OCI-LY7 (cell line): ENCODE measurements at regions not wholly inside any gene's neighbourhood (a gene's known extent, or its start where the extent isn't known, plus 50 kb on each side); places are given as distances from the start of the nearest gene placed in this dataset.
A peak's percentile ranks its signal among the peaks of the same experiment; 100 is the strongest.

Source experiments
- BruUV-seq: library from RNA; stranded (reverse); fragments of 400-500 nt; replicated peaks from 2 replicates; lab custom pipeline; 2021; lab: Mats Ljungman, UMichigan
- CTCF ChIA-PET: fragments of 300-600 bp; sonication (Branson Sonifier 250); formaldehyde crosslinking; loops from one replicate; lab custom pipeline; 2022; ENCODE audit warnings: antibody characterized with exemption; ENCODE audit not compliant: unreplicated experiment; lab: Charles Lee
- POLR2A ChIA-PET: fragments of 300-600 bp; sonication (Branson Sonifier 250); formaldehyde crosslinking; loops from one replicate; lab custom pipeline; 2022; ENCODE audit warnings: antibody characterized with exemption; lab: Charles Lee
- DNase-seq: peaks from one replicate; pipeline ENCODE4 v3.0.0-alpha.2; 2015; ENCODE audit warnings: low spot score
- H2AFZ ChIP-seq: fragments of 200-600 bp; sonication (generic), shearing (Covaris generic); 2 replicates; pipeline ENCODE4 v1.6.1; 2014; ENCODE audit warnings: mild to moderate bottlenecking, antibody characterized with exemption, low read length, moderate library complexity
- H3K27ac ChIP-seq: fragments of 200-600 bp; sonication (generic); 2 replicates; pipeline ENCODE4 v1.5.1; 2014; ENCODE audit warnings: mixed run types, low read depth, mild to moderate bottlenecking, moderate library complexity, low read length, inconsistent platforms; ENCODE audit not compliant: poor library complexity, severe bottlenecking
- H3K36me3 ChIP-seq: fragments of 200-600 bp; sonication (generic); 2 replicates; pipeline ENCODE4 v1.6.1; 2014; ENCODE audit warnings: mild to moderate bottlenecking, antibody characterized with exemption, low read length, moderate library complexity, mixed read lengths; ENCODE audit not compliant: insufficient read depth
- H3K4me1 ChIP-seq: fragments of 200-600 bp; sonication (generic); 2 replicates; pipeline ENCODE4 v1.5.1; 2014; ENCODE audit warnings: mild to moderate bottlenecking, low read length; ENCODE audit not compliant: insufficient read depth, poor library complexity, severe bottlenecking
- H3K4me2 ChIP-seq: fragments of 200-600 bp; sonication (generic); 2 replicates; pipeline ENCODE4 v1.6.1; 2014; ENCODE audit warnings: mild to moderate bottlenecking, low read length
- H3K4me3 ChIP-seq: fragments of 200-600 bp; sonication (generic); 2 replicates; pipeline ENCODE4 v1.5.1; 2014; ENCODE audit warnings: mild to moderate bottlenecking, low read depth, low read length; ENCODE audit not compliant: poor library complexity, severe bottlenecking
- H3K79me2 ChIP-seq: fragments of 200-600 bp; sonication (generic); 2 replicates; pipeline ENCODE4 v1.6.1; 2016; ENCODE audit warnings: low read depth, mild to moderate bottlenecking, low read length, moderate library complexity, mixed read lengths; ENCODE audit not compliant: insufficient read depth
- H3K9me2 ChIP-seq: fragments of 200-600 bp; sonication (generic); 2 replicates; pipeline ENCODE4 v1.6.1; 2016; ENCODE audit warnings: mild to moderate bottlenecking, low read length, mixed read lengths; ENCODE audit not compliant: insufficient read depth
- H3K9me3 ChIP-seq: fragments of 200-600 bp; sonication (generic); 2 replicates; pipeline ENCODE4 v1.6.1; 2014; ENCODE audit warnings: mild to moderate bottlenecking, mixed run types, low read length, mixed read lengths
- H4K20me1 ChIP-seq: fragments of 200-600 bp; sonication (generic); 2 replicates; pipeline ENCODE4 v1.6.1; 2014; ENCODE audit warnings: mild to moderate bottlenecking, antibody characterized with exemption, low read length, moderate library complexity, mixed read lengths; ENCODE audit not compliant: insufficient read depth
- CTCF ChIP-seq: fragments of 200-600 bp; sonication (generic); conservative IDR thresholded peaks from 2 replicates; pipeline ENCODE4 v1.5.1; 2014; ENCODE audit warnings: mild to moderate bottlenecking, antibody characterized with exemption, low read length, moderate library complexity, mixed read lengths
- EZH2phosphoT487 ChIP-seq: fragments of 200-600 bp; sonication (generic); IDR thresholded peaks from 2 replicates; pipeline ENCODE4 v1.6.1; 2018; ENCODE audit warnings: low read depth, borderline replicate concordance, mild to moderate bottlenecking, mixed run types, antibody characterized with exemption, low read length, moderate library complexity, mixed read lengths
- intact Hi-C: fragments of 100-400 bp; cut with micrococcal nuclease; formaldehyde crosslinking; loops from one replicate; pipeline ENCODE4 v1.10.0; 2022; ENCODE audit not compliant: unreplicated experiment

- TF ChIP-seq EZH2phosphoT487 = no peak
- TF ChIP-seq CTCF = 0 out of 2 replicates have a peak, but pooled peaks have one; percentile 22
- no peaks in the 10 kb centered on the region for H3K4me1 ChIP-seq
- CTCF ChIA-PET = no interaction called here
- H3K4me3 ChIP-seq = no peak overlapping the region
- BruUV-seq = no TSS peak
- no peaks in the 10 kb centered on the region for H3K79me2 ChIP-seq
- no peaks in the 10 kb centered on the region for H4K20me1 ChIP-seq
- H3K9me3 ChIP-seq = no peaks in the 10 kb centered on the region
- no peaks in the 10 kb centered on the region for H3K36me3 ChIP-seq
- no peak overlapping the region for H3K27ac ChIP-seq
- DNase-seq = no peak
- H3K9me2 ChIP-seq = no peaks in the 10 kb centered on the region
- intact Hi-C loops = no loop called here
- POLR2A ChIA-PET = no interaction called here
- no peak overlapping the region for H3K4me2 ChIP-seq
- no peak overlapping the region for H2AFZ ChIP-seq
These were observed 186.3 kb upstream of the GPR149 start for GRCh38 chr3:154616298-154616697.

DNA sequence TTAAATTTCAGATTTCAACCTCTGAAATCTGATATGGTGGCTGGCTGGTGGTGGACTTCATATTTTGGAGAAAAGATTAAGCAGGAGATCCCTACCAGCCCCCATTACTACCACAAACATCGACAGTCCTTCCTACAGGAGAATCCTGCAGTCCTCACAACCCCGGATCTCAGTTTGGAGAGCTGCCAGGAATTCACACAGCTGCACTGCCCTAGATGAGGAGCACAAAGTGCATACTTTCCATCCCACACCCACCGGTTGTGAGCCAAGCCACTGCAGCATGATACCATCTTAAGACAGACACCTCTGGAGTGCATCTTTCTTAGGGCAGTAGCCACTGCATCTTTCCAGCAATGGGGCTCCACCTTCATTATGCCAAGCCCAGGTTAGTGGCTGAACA is 185.5 kb upstream of the GPR149 start:
- no TSS peak for BruUV-seq
- Histone ChIP-seq H3K9me2 (no peaks in the 10 kb centered on the region), H3K36me3 (no peaks in the 10 kb centered on the region), H3K27ac (no peak overlapping the region), H3K79me2 (no peaks in the 10 kb centered on the region), H3K4me2 (no peak overlapping the region), H3K9me3 (no peaks in the 10 kb centered on the region), H4K20me1 (no peaks in the 10 kb centered on the region), H3K4me1 (no peaks in the 10 kb centered on the region), H3K4me3 (no peak overlapping the region), H2AFZ (no peak overlapping the region)
- POLR2A ChIA-PET = no interaction called here
- CTCF ChIA-PET = no interaction called here
- TF ChIP-seq CTCF = no peak
- TF ChIP-seq EZH2phosphoT487 = no peak
- DNase-seq = no peak
- intact Hi-C loops = no loop called here

DNA sequence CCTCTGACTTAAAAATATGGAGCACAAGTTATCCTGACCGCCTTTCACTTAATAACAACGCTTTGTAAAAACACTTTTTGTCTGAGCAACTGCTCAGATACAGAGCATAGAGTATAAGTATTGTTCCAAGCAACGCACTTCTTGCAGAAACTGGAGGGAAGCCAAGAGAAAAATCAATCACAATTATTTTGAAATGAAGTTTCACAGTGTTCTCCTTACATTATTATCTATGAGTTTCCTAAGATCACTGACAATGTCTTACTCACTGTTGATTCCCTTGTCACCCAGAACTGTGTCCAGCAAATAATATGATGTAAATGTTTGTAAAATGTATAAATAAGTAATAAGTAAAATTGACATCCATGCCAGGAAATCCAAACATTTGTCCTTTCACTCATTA is 184.6 kb upstream of the GPR149 start:
- Histone ChIP-seq H3K4me1 (no peaks in the 10 kb centered on the region), H3K4me3 (no peak overlapping the region), H2AFZ (no peak overlapping the region), H3K9me2 (no peaks in the 10 kb centered on the region), H3K36me3 (no peaks in the 10 kb centered on the region), H4K20me1 (no peaks in the 10 kb centered on the region), H3K27ac (no peak overlapping the region), H3K79me2 (no peaks in the 10 kb centered on the region), H3K4me2 (no peak overlapping the region), H3K9me3 (no peaks in the 10 kb centered on the region)
- ChIA-PET POLR2A (no interaction called here), CTCF (no interaction called here)
- intact Hi-C loops = no loop called here
- no TSS peak for BruUV-seq
- TF ChIP-seq EZH2phosphoT487 = no peak
- TF ChIP-seq CTCF = no peak
- DNase-seq = no peak
